HEK293T (cell line): ENCODE measurements at regions not wholly inside any gene's neighbourhood (a gene's known extent, or its start where the extent isn't known, plus 50 kb on each side); places are given as distances from the start of the nearest gene placed in this dataset.

Source experiments
- CTCF ChIA-PET: fragments of 350-600 bp; formaldehyde crosslinking; extraction: SDS; loops from one replicate; lab custom pipeline; 2021; ENCODE audit warnings: antibody characterized with exemption, inconsistent platforms; lab: Yijun Ruan, JAX
- POLR2A ChIA-PET: fragments of 350-600 bp; formaldehyde crosslinking; extraction: SDS; loops from one replicate; lab custom pipeline; 2020; ENCODE audit warnings: antibody characterized with exemption, inconsistent platforms; lab: Yijun Ruan, JAX
- DNase-seq: peaks from one replicate; pipeline ENCODE4 v3.0.0; 2012; ENCODE audit warnings: mixed read lengths; ENCODE audit errors: extremely low spot score
- ARNT ChIP-seq: fragments of 450-650 bp; IDR thresholded peaks from 2 replicates; pipeline ENCODE4 v1.6.1; 2017; ENCODE audit warnings: mild to moderate bottlenecking
- BHLHE40 ChIP-seq: fragments of 450-650 bp; IDR thresholded peaks from 2 replicates; pipeline ENCODE4 v1.6.1; 2016; ENCODE audit warnings: mild to moderate bottlenecking, moderate library complexity, borderline replicate concordance
- CTBP1 ChIP-seq: fragments of 450-650 bp; IDR thresholded peaks from 2 replicates; pipeline ENCODE4 v1.6.1; 2016; ENCODE audit warnings: borderline replicate concordance
- ELF4 ChIP-seq: fragments of 450-650 bp; IDR thresholded peaks from 2 replicates; pipeline ENCODE4 v1.6.1; 2017; ENCODE audit warnings: antibody characterized with exemption
- FOXA1 ChIP-seq: fragments of 450-650 bp; IDR thresholded peaks from 2 replicates; pipeline ENCODE4 v1.6.1; 2016; ENCODE audit warnings: mild to moderate bottlenecking
- FOXK2 ChIP-seq: fragments of 450-650 bp; IDR thresholded peaks from 2 replicates; pipeline ENCODE4 v1.6.1; 2016; ENCODE audit warnings: mild to moderate bottlenecking
- FOXM1 ChIP-seq: fragments of 450-650 bp; IDR thresholded peaks from 2 replicates; pipeline ENCODE4 v1.6.1; 2017; ENCODE audit warnings: mild to moderate bottlenecking, borderline replicate concordance
- HDGF ChIP-seq: fragments of 450-650 bp; IDR thresholded peaks from 2 replicates; pipeline ENCODE4 v1.6.1; 2017; ENCODE audit warnings: antibody characterized with exemption, borderline replicate concordance
- L3MBTL2 ChIP-seq: fragments of 450-650 bp; conservative IDR thresholded peaks from 2 replicates; pipeline ENCODE4 v1.6.1; 2016; ENCODE audit warnings: mild to moderate bottlenecking
- LEF1 ChIP-seq: fragments of 450-650 bp; IDR thresholded peaks from 2 replicates; pipeline ENCODE4 v1.6.1; 2017; ENCODE audit warnings: mild to moderate bottlenecking, borderline replicate concordance
- NFRKB ChIP-seq: fragments of 450-650 bp; IDR thresholded peaks from 2 replicates; pipeline ENCODE4 v1.6.1; 2016; ENCODE audit warnings: mild to moderate bottlenecking, moderate library complexity
- SP1 ChIP-seq: fragments of 450-650 bp; IDR thresholded peaks from 2 replicates; pipeline ENCODE4 v1.6.1; 2017
- SUZ12 ChIP-seq: fragments of 450-650 bp; IDR thresholded peaks from 2 replicates; pipeline ENCODE4 v1.6.1; 2016; ENCODE audit warnings: mild to moderate bottlenecking
- TARDBP ChIP-seq: fragments of 450-650 bp; IDR thresholded peaks from 2 replicates; pipeline ENCODE4 v1.6.1; 2016
- ZNF384 ChIP-seq: fragments of 450-650 bp; IDR thresholded peaks from 2 replicates; pipeline ENCODE4 v1.6.1; 2016
- TF ChIP-seq, protein P1 (sequence below): fragments of 450-650 bp; IDR thresholded peaks from 2 replicates; pipeline ENCODE4 v1.6.1; 2016

DNA sequence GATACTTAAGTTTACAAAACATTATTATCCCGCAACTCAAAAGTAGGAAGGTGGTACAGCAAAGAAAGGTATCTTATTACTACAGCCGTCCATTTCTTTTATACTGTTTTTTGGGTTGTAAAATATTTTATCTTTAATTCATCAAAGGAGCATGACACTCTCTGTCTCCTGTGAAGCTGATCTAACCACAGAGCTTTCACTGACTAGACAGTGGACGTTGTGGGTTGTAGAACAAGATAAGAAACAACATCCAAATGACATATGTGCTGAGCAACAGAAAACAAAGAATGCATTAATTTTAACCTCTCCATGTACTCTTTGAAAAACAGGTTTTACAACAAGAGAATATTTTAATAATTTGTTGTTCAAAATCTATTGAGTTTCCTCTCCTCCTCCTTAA is 195.9 kb upstream of the FBXO33 start:
- TF ChIP-seq L3MBTL2 (no peak), FOXK2 (no peak), TARDBP (no peak), SUZ12 (no peak), BHLHE40 (no peak), CTBP1 (no peak), HDGF (no peak), FOXM1 (no peak), ARNT (no peak), FOXA1 (no peak), NFRKB (no peak), ELF4 (no peak), ZNF384 (no peak), SP1 (no peak), LEF1 (no peak)
- TF ChIP-seq, protein P1, sequence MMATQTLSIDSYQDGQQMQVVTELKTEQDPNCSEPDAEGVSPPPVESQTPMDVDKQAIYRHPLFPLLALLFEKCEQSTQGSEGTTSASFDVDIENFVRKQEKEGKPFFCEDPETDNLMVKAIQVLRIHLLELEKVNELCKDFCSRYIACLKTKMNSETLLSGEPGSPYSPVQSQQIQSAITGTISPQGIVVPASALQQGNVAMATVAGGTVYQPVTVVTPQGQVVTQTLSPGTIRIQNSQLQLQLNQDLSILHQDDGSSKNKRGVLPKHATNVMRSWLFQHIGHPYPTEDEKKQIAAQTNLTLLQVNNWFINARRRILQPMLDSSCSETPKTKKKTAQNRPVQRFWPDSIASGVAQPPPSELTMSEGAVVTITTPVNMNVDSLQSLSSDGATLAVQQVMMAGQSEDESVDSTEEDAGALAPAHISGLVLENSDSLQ, result no peak
- CTCF ChIA-PET, result no interaction called here
- DNase-seq, result no peak
- POLR2A ChIA-PET, result no interaction called here

DNA sequence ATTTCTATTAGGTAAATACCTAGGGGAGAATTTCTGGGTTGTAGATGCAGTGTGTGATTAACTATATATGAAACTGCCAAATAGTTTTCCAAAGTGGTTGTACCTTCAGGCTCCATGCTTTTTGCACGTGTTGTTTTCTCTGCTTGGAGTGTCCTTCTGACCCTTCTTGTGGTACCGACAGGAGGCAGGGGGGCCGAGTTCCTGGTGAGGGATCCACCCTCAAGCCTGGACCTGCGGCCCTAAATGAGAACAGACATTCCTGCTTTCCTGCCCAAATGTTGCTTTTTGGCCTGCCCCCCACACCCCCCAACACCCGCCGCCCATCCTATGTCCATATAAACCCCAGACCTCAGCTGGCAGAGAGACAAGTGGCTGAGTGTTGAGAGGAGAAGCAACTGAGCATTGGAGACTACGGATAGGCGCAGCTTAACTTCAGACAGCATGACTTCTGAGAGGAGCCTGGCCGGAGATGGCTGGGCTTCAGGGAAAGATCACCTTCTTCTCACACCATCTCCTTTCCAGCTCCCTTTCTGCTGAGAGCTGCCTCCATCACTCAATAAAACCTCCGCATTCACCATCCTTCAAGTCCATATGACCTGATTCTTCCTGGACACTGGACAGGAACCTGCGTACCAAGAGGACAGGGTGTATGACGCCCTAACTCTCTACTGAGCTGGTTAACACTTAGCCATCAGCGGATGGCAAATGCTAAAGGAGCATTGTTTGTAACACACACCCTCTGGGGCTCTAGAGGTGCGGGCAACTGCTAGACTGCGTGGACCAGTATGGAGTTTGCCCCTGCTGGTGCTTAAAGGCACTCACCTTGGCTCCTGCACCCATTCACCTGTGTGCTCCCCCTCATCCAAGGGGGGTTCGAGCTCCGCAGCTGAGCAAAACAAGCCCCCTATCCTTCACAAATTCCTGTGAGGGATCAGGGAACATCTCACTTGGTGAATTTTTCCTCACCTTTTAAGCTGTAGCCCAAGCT is 194.7 kb upstream of the FBXO33 start:
- TF ChIP-seq FOXK2, result no peak
- TF ChIP-seq, protein P1, result no peak
- TF ChIP-seq BHLHE40, result no peak
- no peak for TF ChIP-seq LEF1
- no peak for TF ChIP-seq ELF4
- TF ChIP-seq TARDBP, result no peak
- no peak for TF ChIP-seq FOXM1
- TF ChIP-seq L3MBTL2, result no peak
- TF ChIP-seq HDGF, result no peak
- TF ChIP-seq SP1, result no peak
- TF ChIP-seq SUZ12, result no peak
- TF ChIP-seq FOXA1, result no peak
- TF ChIP-seq ZNF384, result no peak
- no peak for TF ChIP-seq ARNT
- no peak for TF ChIP-seq NFRKB
- no peak for TF ChIP-seq CTBP1
- CTCF ChIA-PET, result no interaction called here
- POLR2A ChIA-PET, result no interaction called here
- no peak for DNase-seq

DNA sequence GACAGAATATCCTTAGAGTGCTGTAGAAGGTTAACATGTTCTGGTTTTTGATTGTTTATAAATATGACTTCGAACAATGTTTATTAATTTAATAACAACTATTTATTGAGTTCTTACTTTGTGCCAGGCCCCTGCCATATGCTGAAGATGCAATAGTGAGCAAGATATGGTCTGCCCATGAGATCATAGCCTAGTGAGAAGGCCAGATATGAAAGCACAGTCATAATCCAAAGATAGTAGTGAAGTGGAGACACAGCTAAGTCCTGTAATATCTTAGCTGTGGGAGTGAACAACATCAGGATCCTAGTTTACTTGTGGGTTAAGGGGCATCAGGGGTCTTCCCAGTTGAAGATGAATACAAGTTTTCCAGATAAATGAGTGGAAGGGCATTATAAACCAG is 189.4 kb upstream of the FBXO33 start:
- POLR2A ChIA-PET, result no interaction called here

DNA sequence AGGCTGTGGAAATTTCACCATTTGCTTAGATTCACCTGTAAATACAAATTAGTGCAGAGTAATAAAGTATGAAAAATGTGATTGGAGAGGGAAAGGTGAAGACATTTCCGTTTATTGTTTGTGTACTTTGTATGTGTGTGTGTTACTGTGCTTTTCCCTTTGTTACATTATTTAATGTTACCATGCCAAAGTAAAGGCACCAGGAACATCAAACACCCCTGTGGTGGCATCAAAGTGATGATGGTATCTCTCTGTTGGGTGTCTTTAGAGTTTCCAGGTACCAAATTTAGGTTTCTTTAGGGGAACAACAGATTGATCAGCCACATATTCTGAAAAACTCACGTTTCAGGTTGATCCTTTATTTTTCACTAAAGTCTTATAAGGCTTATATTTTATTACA is 189.0 kb upstream of the FBXO33 start:
- ChIA-PET POLR2A (no interaction called here), CTCF (no interaction called here)
- no peak for DNase-seq
- TF ChIP-seq FOXA1, result no peak
- TF ChIP-seq CTBP1, result no peak
- TF ChIP-seq SUZ12, result no peak
- no peak for TF ChIP-seq L3MBTL2
- TF ChIP-seq LEF1, result no peak
- TF ChIP-seq FOXM1, result no peak
- no peak for TF ChIP-seq HDGF
- TF ChIP-seq ELF4, result no peak
- no peak for TF ChIP-seq SP1
- TF ChIP-seq BHLHE40, result no peak
- TF ChIP-seq ZNF384, result no peak
- TF ChIP-seq FOXK2, result no peak
- TF ChIP-seq TARDBP, result no peak
- TF ChIP-seq, protein P1, result no peak
- TF ChIP-seq ARNT, result no peak
- TF ChIP-seq NFRKB, result no peak

More for the DNA sequence above, 189.4 kb upstream of the FBXO33 start:
- TF ChIP-seq HDGF (no peak), FOXM1 (no peak), SUZ12 (no peak), CTBP1 (no peak), LEF1 (no peak), NFRKB (no peak), ELF4 (no peak), SP1 (no peak), ZNF384 (no peak)
- no peak for DNase-seq
- CTCF ChIA-PET, result no interaction called here

DNA sequence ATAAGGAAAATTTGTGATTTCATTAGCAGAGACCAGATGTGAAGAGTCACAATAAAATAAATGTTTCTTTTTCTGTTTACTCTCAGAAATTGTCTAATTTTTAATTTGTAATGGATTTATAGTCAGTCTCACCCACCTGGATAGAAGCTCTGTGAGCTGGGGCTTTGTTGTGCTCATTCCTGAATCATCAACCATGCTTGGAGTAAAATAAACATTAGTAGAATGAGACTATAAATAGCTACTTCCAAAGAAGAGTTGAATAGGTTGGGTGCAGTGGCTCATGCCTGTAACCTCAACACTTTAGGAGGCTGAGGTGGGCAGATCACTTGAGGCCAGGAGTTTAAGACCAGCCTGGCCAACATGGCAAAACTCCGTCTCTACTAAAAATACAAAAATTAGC is 185.3 kb upstream of the FBXO33 start:
- ChIA-PET CTCF (no interaction called here), POLR2A (no interaction called here)
- DNase-seq, result no peak
- no peak for TF ChIP-seq SUZ12
- no peak for TF ChIP-seq ARNT
- TF ChIP-seq TARDBP, result no peak
- TF ChIP-seq FOXK2, result no peak
- TF ChIP-seq LEF1, result no peak
- no peak for TF ChIP-seq NFRKB
- no peak for TF ChIP-seq FOXA1
- no peak for TF ChIP-seq L3MBTL2
- TF ChIP-seq SP1, result no peak
- TF ChIP-seq ZNF384, result no peak
- TF ChIP-seq CTBP1, result no peak
